ENCODE measurements at regions not wholly inside any gene's neighbourhood (a gene's known extent, or its start where the extent isn't known, plus 50 kb on each side); places are given as distances from the start of the nearest gene placed in this dataset.

GRCh38 chr9:118449554-118449953, 745.4 kb downstream of the TLR4 start:
- TF ChIP-seq, protein P1, sequence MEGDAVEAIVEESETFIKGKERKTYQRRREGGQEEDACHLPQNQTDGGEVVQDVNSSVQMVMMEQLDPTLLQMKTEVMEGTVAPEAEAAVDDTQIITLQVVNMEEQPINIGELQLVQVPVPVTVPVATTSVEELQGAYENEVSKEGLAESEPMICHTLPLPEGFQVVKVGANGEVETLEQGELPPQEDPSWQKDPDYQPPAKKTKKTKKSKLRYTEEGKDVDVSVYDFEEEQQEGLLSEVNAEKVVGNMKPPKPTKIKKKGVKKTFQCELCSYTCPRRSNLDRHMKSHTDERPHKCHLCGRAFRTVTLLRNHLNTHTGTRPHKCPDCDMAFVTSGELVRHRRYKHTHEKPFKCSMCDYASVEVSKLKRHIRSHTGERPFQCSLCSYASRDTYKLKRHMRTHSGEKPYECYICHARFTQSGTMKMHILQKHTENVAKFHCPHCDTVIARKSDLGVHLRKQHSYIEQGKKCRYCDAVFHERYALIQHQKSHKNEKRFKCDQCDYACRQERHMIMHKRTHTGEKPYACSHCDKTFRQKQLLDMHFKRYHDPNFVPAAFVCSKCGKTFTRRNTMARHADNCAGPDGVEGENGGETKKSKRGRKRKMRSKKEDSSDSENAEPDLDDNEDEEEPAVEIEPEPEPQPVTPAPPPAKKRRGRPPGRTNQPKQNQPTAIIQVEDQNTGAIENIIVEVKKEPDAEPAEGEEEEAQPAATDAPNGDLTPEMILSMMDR (IDR thresholded peaks at IDR 0.05; ENCODE audit: low read depth, low read length): no peak
- DNase-seq (ENCODE audit: extremely low read depth, low read depth): no peak

GRCh38 chr9:118455259-118455658, 751.1 kb downstream of the TLR4 start:
- TF ChIP-seq, protein P1 (IDR thresholded peaks at IDR 0.05; ENCODE audit: low read depth, low read length): no peak
- no peak for DNase-seq (ENCODE audit: extremely low read depth, low read depth)

- TF ChIP-seq, protein P1 (IDR thresholded peaks at IDR 0.05; ENCODE audit: low read depth, low read length): no peak
- no peak for DNase-seq (ENCODE audit: extremely low read depth, low read depth)
These were observed 751.6 kb downstream of the TLR4 start for GRCh38 chr9:118455788-118456187.

DNA sequence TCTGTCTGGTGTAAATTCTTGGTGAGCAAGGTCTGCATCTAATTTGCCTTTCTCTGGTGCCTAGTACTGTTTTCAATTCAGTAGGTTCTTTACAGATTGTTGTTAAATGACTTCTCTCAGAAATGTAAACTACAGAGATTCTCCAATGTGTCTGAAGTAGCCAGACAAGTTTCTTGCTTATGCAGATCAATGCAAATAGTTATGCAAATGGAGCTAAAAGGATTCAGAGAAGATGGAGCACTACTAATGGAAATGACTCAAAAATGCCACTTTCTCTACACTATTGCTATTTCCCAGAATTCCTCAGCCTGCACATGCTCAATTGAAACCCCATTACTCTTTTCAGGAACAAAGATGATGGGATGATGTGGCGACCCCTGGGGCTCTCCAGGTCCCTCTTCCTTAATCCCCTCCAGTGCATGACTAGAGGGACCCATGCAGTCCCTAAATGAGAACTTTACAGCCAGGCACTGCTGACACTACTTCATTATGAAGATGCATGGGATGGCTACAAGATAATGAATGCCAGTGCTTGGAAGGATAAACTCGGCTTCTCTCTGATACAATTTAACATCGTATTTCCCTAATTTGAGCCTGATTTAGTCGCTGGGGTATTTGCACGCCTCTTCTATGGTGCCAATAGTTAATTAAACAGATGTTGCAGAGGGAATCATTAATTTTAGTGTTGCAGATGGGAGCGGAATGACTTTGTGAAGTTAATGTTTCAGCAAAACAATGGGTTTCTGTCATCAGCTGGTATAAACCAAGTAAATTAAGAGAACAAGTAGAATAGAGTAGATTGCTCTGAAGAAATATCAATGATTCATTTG, 753.2 kb downstream of the TLR4 start:
- DNase-seq (ENCODE audit: extremely low read depth, low read depth): no peak

GRCh38 chr9:118459913-118460312, 755.7 kb downstream of the TLR4 start:
- TF ChIP-seq, protein P1 (IDR thresholded peaks at IDR 0.05; ENCODE audit: low read depth, low read length): no peak
- no peak for DNase-seq (ENCODE audit: extremely low read depth, low read depth)

More for the DNA sequence above, 753.2 kb downstream of the TLR4 start:
- TF ChIP-seq, protein P1 (IDR thresholded peaks at IDR 0.05; ENCODE audit: low read depth, low read length): no peak

DNA sequence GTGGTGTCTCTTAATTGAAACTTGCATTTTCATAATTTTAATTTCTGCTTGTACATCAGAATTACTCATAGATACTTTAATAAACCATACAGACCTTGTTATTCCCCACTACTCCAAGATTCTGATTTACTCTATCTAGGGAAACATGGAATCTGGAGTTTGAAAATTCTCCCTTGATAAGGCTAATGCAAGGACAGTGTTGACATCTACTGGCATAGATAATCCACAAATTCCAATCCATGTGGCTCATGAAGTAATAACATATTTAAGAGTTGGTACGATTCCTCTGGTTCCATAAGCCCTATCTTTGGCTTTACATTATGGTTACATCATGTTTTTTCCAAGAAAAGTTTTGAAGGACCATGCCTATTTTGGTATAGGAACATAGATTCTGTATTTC, 759.2 kb downstream of the TLR4 start:
- TF ChIP-seq, protein P1 (IDR thresholded peaks at IDR 0.05; ENCODE audit: low read depth, low read length): no peak
- DNase-seq (ENCODE audit: extremely low read depth, low read depth): no peak

GRCh38 chr9:118473521-118473920, 769.3 kb downstream of the TLR4 start:
- DNase-seq (ENCODE audit: extremely low read depth, low read depth): no peak

More at GRCh38 chr9:118473521-118473920, 769.3 kb downstream of the TLR4 start:
- TF ChIP-seq, protein P1 (IDR thresholded peaks at IDR 0.05; ENCODE audit: low read depth, low read length): no peak

Data from AG09319 (cell line).